ENCODE measurements at regions not wholly inside any gene's neighbourhood (a gene's known extent, or its start where the extent isn't known, plus 50 kb on each side); places are given as distances from the start of the nearest gene placed in this dataset.
A peak's percentile ranks its signal among the peaks of the same experiment; 100 is the strongest.
"Not testable (repeated sequence)": the region's sequence is repeated elsewhere in the genome, so short reads cannot be mapped to it uniquely, and the experiment has no call there.

- not testable (repeated sequence) for DNase-seq (ENCODE audit: low read depth in 2 of 3, low spot score in 2 of 3)
These were observed 593.9 kb upstream of the CDH10 start for GRCh38 chr5:25238720-25239119.

DNA sequence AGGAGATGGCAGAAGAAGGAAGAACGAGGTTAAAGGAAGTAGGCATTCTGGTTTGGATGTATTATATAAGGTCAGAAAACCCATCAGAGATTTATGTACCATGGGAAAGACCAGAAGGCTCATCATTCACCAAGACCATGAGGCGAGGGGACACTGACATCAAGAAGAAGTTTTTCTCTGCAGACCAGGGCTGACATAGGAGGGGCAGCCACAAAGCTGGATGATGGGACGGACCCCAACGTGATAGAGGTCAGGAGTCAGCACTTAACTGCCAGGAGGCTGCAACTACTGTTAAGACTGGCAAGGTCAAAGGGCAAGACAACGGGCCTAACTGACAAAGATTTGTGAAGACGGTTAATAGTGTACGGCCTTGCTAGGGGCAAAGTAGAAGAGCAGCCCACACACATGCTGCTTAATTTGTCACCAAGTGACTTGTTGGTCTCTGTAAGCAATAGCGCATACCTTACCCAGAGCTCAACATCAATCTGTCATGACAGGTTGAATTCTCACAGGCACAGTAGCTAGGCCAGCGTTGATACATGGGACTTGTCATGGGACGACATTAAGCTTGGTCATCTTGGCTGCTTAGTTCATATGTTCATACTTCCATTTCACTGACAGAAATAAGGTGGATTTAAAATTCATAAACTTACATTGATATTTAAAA, 579.7 kb upstream of the CDH10 start:
- no peak for DNase-seq (ENCODE audit: low read depth in 2 of 3, low spot score in 2 of 3)

DNA sequence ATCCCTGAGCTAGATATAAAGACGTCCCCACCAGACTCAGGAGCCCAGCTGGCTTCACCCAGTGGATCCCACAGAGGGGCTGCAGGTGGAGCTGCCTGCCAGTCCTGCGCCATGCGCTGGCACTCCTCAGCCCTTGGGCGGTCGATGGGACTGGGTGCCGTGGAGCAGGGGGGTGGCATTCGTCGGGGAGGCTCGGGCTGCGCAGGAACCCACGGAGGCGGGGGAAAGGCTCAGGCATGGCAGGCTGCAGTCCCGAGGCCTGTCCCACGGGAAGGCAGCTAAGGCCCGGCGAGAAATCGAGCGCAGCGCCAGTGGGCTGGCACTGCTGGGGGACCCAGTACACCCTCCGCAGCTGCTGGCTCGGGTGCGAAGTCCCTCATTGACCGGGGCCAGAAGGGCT, 555.1 kb upstream of the CDH10 start:
- DNase-seq (ENCODE audit: low read depth in 2 of 3, low spot score in 2 of 3): not testable (repeated sequence)

DNA sequence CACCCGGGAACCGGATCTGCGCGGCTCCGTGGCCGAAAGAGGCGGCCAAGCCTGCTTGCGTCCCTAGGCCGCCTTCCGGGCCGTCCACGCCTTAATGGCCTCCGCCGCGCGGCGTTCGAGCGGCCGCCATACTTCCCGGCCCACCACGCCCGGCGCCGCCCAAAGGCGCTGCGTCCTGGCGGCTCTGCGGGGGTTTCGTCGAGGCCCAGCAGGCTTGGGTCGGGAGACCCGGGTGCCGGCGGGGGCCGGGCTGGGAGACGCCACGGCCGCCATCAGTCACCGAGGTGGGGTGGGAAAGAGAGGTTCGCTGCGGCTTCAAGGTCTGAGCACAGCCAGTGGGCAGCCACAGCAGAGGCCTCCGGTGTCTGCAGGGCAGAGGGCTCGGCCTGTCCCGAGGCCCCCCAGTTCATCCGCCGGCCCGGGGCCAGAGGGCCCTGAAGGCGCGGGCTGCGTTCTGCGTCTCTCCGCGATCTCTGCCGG, 545.8 kb upstream of the CDH10 start:
- no peak for DNase-seq (ENCODE audit: low read depth in 2 of 3, low spot score in 2 of 3)

- no peak for DNase-seq (ENCODE audit: low read depth in 2 of 3, low spot score in 2 of 3)
These were observed 536.5 kb upstream of the CDH10 start for GRCh38 chr5:25181249-25181648.

DNA sequence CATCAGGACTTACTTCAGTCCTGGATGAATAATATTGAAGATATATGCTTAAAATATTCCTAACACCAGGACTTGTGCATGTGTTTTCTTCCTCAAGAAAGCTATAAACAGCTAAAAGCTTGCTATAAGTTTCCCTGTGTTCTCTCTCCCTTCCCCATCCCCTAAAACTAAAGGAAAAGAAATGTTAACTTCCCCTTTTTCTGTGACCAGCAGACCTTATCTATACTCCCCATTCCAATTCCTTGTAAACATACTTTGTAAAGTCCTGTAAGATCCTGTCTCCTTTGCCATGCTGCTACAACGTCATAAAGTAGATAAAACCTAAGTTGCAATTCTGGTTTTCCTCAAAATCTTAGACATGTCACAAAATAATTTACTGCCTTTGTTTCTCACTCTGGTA, 517.8 kb upstream of the CDH10 start:
- DNase-seq (ENCODE audit: low read depth in 2 of 3, low spot score in 2 of 3): peak in 1 of 3 donors; percentile 11

- peak in 1 of 3 donors; percentile 6 for DNase-seq (ENCODE audit: low read depth in 2 of 3, low spot score in 2 of 3)
These were observed 516.1 kb upstream of the CDH10 start for GRCh38 chr5:25160891-25161290.

- peak in 2 of 3 donors; percentile 13 to 71 for DNase-seq (ENCODE audit: low read depth in 2 of 3, low spot score in 2 of 3)
These were observed 506.0 kb upstream of the CDH10 start for GRCh38 chr5:25150819-25151218.

GRCh38 chr5:25128606-25129005, 483.8 kb upstream of the CDH10 start:
- DNase-seq (ENCODE audit: low read depth in 2 of 3, low spot score in 2 of 3): no peak

GRCh38 chr5:25119650-25120049, 474.9 kb upstream of the CDH10 start:
- DNase-seq (ENCODE audit: low read depth in 2 of 3, low spot score in 2 of 3): peak in 2 of 3 donors; percentile 19 to 55

DNA sequence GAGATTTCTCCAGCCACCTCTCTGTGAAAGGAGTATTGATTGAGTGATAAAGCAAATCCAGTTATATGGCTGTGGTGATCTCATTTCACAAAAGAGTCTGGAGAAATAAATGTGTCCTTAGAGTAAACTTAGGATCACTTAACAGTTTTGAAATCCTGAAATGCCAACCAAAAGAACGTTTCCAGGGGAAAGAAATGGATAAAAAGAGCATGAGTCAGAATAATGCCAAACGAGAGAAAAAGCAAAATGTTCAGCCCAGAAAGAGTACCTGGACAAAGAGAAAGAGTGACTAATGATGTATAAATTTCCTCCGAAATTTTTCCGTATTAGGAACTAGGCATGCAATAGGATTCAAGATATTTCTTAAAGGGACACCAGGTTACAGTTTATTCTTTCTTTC, 463.1 kb upstream of the CDH10 start:
- no peak for DNase-seq (ENCODE audit: low read depth in 2 of 3, low spot score in 2 of 3)

DNA sequence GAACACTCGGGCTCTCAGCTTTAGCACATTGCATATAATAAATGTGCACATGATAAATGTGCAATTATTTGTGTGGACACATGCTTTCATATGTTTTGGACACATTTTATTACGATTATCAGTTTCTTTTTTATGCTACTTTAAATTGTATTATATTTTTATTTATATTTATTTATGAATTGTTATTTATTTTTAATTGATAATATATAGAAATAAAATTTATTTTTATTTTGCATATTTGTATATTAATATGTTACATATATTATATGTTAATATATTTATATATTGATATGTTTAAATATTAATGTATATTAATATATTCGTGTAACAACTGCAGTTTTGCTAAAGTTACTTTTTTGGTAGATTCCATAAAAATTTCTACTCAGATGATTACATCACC, 454.8 kb upstream of the CDH10 start:
- DNase-seq (ENCODE audit: low read depth in 2 of 3, low spot score in 2 of 3): no peak

DNA sequence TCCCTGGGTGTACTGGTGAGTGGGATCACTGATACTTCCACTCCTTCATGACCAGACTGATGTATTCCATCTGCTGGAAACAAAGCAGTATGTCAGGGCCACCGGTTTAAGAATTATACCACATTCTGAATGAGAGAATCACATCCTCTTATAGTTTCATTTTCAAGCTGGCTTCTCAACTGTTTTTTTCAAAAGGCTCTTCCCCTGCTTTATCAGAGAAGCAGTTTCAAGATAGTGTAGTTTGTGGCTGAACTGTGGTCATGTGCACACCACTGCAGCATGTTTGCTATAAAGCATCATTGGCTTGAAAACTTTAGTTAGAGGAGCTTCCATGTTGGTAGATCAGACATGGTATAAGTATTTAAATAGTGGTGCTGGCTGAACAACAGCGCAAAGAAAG, 450.5 kb upstream of the CDH10 start:
- DNase-seq (ENCODE audit: low read depth in 2 of 3, low spot score in 2 of 3): peak in 1 of 3 donors; percentile 9

- no peak for DNase-seq (ENCODE audit: low read depth in 2 of 3, low spot score in 2 of 3)
These were observed 449.4 kb upstream of the CDH10 start for GRCh38 chr5:25094219-25094618.

DNA sequence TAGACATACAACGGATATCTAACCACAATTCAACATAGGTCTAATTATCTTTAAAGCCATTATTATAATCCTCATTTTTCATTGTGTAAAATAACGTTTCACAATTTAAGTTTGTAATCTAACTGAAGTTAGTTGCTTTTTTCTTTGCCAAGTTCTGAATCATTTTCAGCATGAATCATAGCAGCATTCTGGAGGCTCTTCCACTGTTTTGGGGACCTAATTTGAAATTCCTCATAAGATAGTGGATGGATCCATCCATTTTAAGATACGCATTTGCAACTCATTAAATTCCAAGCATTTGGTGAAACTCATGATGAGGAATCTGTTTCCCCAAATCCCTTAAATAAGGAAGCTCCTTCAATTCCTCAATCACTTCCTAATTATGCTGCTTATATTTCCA, 447.1 kb upstream of the CDH10 start:
- DNase-seq (ENCODE audit: low read depth in 2 of 3, low spot score in 2 of 3): no peak

GRCh38 chr5:25090854-25091253, 446.1 kb upstream of the CDH10 start:
- DNase-seq (ENCODE audit: low read depth in 2 of 3, low spot score in 2 of 3): no peak

DNA sequence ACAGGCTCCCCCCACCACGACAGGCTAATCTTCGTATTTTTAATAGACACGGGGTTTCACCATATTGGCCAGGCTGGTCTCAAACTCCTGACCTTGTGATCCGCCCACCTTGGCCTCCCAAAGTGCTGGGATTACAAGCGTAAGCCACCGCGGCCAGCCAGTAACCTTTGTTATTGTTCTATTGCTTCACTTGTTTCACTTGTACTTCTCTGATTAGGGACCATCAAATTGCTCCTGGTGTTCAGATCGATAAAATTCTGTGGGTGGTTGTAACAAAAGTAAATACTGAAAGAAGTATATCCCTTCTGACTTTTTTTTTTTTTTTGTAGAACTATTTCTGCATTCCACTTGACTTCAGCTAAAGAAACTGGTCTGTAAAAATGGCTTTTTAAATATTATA, 445.5 kb upstream of the CDH10 start:
- DNase-seq (ENCODE audit: low read depth in 2 of 3, low spot score in 2 of 3): no peak

DNA sequence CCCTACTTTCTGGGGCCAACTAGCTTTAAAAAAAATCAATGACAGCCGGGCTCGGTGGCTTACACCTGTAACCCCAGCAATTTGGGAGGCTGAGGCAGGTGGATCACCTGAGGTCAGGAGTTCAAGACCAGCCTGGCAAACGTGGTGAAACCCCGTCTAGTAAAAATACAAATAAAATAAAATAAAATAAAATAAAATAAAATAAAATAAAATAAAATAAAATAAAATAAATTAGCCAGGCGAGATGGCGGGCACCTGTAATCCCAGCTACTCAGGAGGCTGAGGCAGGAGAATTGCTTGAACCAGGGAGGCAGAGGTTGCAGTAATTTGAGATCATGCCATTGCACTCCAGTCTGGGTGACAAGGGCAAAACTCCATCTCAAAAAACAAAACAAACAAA, 443.9 kb upstream of the CDH10 start:
- DNase-seq (ENCODE audit: low read depth in 2 of 3, low spot score in 2 of 3): not testable (repeated sequence)

- not testable (repeated sequence) for DNase-seq (ENCODE audit: low read depth in 2 of 3, low spot score in 2 of 3)
These were observed 438.5 kb upstream of the CDH10 start for GRCh38 chr5:25083261-25083660.

GRCh38 chr5:25066239-25066638, 421.5 kb upstream of the CDH10 start:
- no peak for DNase-seq (ENCODE audit: low read depth in 2 of 3, low spot score in 2 of 3)

GRCh38 chr5:25064306-25064705, 419.5 kb upstream of the CDH10 start:
- DNase-seq (ENCODE audit: low read depth in 2 of 3, low spot score in 2 of 3): no peak

DNA sequence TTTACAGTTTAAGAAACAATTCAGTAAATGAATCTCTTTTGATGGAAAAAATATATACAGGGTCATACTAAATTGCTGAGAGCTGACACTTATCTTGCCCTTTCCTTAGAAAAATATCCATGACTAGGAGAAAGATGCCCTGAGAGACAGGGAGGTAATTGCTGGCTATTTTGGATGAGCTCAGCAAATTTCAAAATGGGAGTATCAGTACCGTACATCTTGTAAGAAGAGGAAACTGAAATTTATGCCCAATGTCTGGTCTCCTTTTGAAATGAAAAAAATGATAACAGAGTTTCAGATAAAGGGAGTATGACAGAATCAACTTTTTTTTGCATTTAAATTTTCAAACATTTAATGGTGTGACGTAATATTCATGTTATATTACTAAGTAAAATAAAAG, 415.8 kb upstream of the CDH10 start:
- DNase-seq (ENCODE audit: low read depth in 2 of 3, low spot score in 2 of 3): no peak

GRCh38 chr5:25056836-25057235, 412.1 kb upstream of the CDH10 start:
- no peak for DNase-seq (ENCODE audit: low read depth in 2 of 3, low spot score in 2 of 3)
